ENCODE measurements at regions not wholly inside any gene's neighbourhood (a gene's known extent, or its start where the extent isn't known, plus 50 kb on each side); places are given as distances from the start of the nearest gene placed in this dataset.
A peak's percentile ranks its signal among the peaks of the same experiment; 100 is the strongest.

GRCh38 chr1:199116488-199116887, 477.6 kb downstream of the PTPRC start:
- H3K4me1 ChIP-seq (ENCODE audit: insufficient read depth, low read length, severe bottlenecking), result peaks cover 11% of the 10 kb centered on the region
- no peak overlapping the region for H3K4me2 ChIP-seq (ENCODE audit: low read length)
- no peaks in the 10 kb centered on the region for H4K20me1 ChIP-seq (ENCODE audit: insufficient read depth, low read length)
- peak overlapping the region; percentile 13 for H3K27ac ChIP-seq (ENCODE audit: low read depth, low read length, poor library complexity, severe bottlenecking)
- no peaks in the 10 kb centered on the region for H3K9me2 ChIP-seq (ENCODE audit: low read depth, low read length)
- no peak for TF ChIP-seq EZH2 (IDR thresholded peaks at IDR 0.05; ENCODE audit: borderline replicate concordance, low read length)
- TF ChIP-seq CTCF (IDR thresholded peaks at IDR 0.05; ENCODE audit: low read length), result no peak
- H3K27me3 ChIP-seq (ENCODE audit: insufficient read depth, low read length), result no peaks in the 10 kb centered on the region
- no peak overlapping the region for H2AFZ ChIP-seq (ENCODE audit: low read length)
- no peak overlapping the region for H3K9ac ChIP-seq (ENCODE audit: low read length)
- no peak overlapping the region for H3K4me3 ChIP-seq (ENCODE audit: low read depth, low read length, poor library complexity, severe bottlenecking)
- no peaks in the 10 kb centered on the region for H3K79me2 ChIP-seq (ENCODE audit: insufficient read depth, low read length)
- H3K9me3 ChIP-seq (ENCODE audit: low read length), result peaks cover 8% of the 10 kb centered on the region; the same call in 1 of the 2 replicates
- no peaks in the 10 kb centered on the region for H3K36me3 ChIP-seq (ENCODE audit: insufficient read depth, low read length)
- 0 out of 2 replicates have a peak, but pooled peaks cover 3% of the 10 kb centered on the region for H3F3A ChIP-seq (ENCODE audit: insufficient read depth, low read length)

GRCh38 chr1:199121047-199121446, 482.2 kb downstream of the PTPRC start:
- Histone ChIP-seq H4K20me1 (ENCODE audit: insufficient read depth, low read length) (no peaks in the 10 kb centered on the region), H3K4me2 (ENCODE audit: low read length) (no peak overlapping the region), H3K27me3 (ENCODE audit: insufficient read depth, low read length) (no peaks in the 10 kb centered on the region), H3F3A (ENCODE audit: insufficient read depth, low read length) (0 out of 2 replicates have a peak, but pooled peaks cover 3% of the 10 kb centered on the region), H3K36me3 (ENCODE audit: insufficient read depth, low read length) (no peaks in the 10 kb centered on the region), H3K79me2 (ENCODE audit: insufficient read depth, low read length) (no peaks in the 10 kb centered on the region), H3K9me2 (ENCODE audit: low read depth, low read length) (no peaks in the 10 kb centered on the region), H3K4me1 (ENCODE audit: insufficient read depth, low read length, severe bottlenecking) (no peaks in the 10 kb centered on the region), H3K4me3 (ENCODE audit: low read depth, low read length, poor library complexity, severe bottlenecking) (no peak overlapping the region), H3K9me3 (ENCODE audit: low read length) (no peaks in the 10 kb centered on the region), H3K27ac (ENCODE audit: low read depth, low read length, poor library complexity, severe bottlenecking) (no peak overlapping the region), H3K9ac (ENCODE audit: low read length) (no peak overlapping the region), H2AFZ (ENCODE audit: low read length) (no peak overlapping the region)
- TF ChIP-seq EZH2 (IDR thresholded peaks at IDR 0.05; ENCODE audit: borderline replicate concordance, low read length) (no peak), CTCF (IDR thresholded peaks at IDR 0.05; ENCODE audit: low read length) (no peak)

GRCh38 chr1:199122085-199122484, 483.2 kb downstream of the PTPRC start:
- Histone ChIP-seq H3F3A (ENCODE audit: insufficient read depth, low read length) (no peaks in the 10 kb centered on the region), H3K9me2 (ENCODE audit: low read depth, low read length) (no peaks in the 10 kb centered on the region), H3K4me3 (ENCODE audit: low read depth, low read length, poor library complexity, severe bottlenecking) (no peak overlapping the region), H3K27me3 (ENCODE audit: insufficient read depth, low read length) (no peaks in the 10 kb centered on the region), H3K4me2 (ENCODE audit: low read length) (no peak overlapping the region), H3K9me3 (ENCODE audit: low read length) (no peaks in the 10 kb centered on the region), H3K27ac (ENCODE audit: low read depth, low read length, poor library complexity, severe bottlenecking) (no peak overlapping the region), H3K36me3 (ENCODE audit: insufficient read depth, low read length) (no peaks in the 10 kb centered on the region), H4K20me1 (ENCODE audit: insufficient read depth, low read length) (no peaks in the 10 kb centered on the region), H3K9ac (ENCODE audit: low read length) (no peak overlapping the region), H3K4me1 (ENCODE audit: insufficient read depth, low read length, severe bottlenecking) (no peaks in the 10 kb centered on the region), H2AFZ (ENCODE audit: low read length) (no peak overlapping the region), H3K79me2 (ENCODE audit: insufficient read depth, low read length) (no peaks in the 10 kb centered on the region)
- TF ChIP-seq EZH2 (IDR thresholded peaks at IDR 0.05; ENCODE audit: borderline replicate concordance, low read length), result no peak
- TF ChIP-seq CTCF (IDR thresholded peaks at IDR 0.05; ENCODE audit: low read length), result no peak

Data from OCI-LY1 (cell line).